OCI-LY3 (cell line): ENCODE measurements at regions not wholly inside any gene's neighbourhood (a gene's known extent, or its start where the extent isn't known, plus 50 kb on each side); places are given as distances from the start of the nearest gene placed in this dataset.

Experiments
- H2AFZ ChIP-seq: fragments of 200-600, 300-600 bp; shearing (Covaris generic); 2 replicates; pipeline ENCODE4 v1.6.0; 2014; ENCODE audit warnings: antibody characterized with exemption, low read depth, low read length
- H3K27ac ChIP-seq: fragments of 200-600, 300-600 bp; sonication (generic); 2 replicates; pipeline ENCODE4 v1.5.1; 2014; ENCODE audit warnings: mild to moderate bottlenecking, low read length, moderate library complexity, mixed read lengths
- H3K27me3 ChIP-seq: fragments of 200-600, 300-600 bp; sonication (generic); 2 replicates; pipeline ENCODE4 v1.6.1; 2014; ENCODE audit warnings: low read depth, low read length, mixed read lengths
- H3K36me3 ChIP-seq: fragments of 200-600, 300-600 bp; sonication (generic); replicated peaks from 2 replicates; pipeline ENCODE3; 2014; ENCODE audit warnings: low read depth, low read length, mixed read lengths
- H3K4me1 ChIP-seq: fragments of 300-600, 200-600 bp; sonication (generic); 2 replicates; pipeline ENCODE4 v1.6.1; 2014; ENCODE audit warnings: low read length, mixed read lengths
- H3K4me2 ChIP-seq: fragments of 200-600, 300-600 bp; sonication (generic); 2 replicates; pipeline ENCODE4 v1.6.1; 2014; ENCODE audit warnings: low read length, mixed read lengths
- H3K4me3 ChIP-seq: fragments of 300-600, 200-600 bp; sonication (generic); 2 replicates; pipeline ENCODE4 v1.5.1; 2014; ENCODE audit warnings: antibody characterized with exemption, mild to moderate bottlenecking, low read length, moderate library complexity
- H3K79me2 ChIP-seq: fragments of 300-600, 200-600 bp; shearing (Covaris generic); 2 replicates; pipeline ENCODE4 v1.6.1; 2014; ENCODE audit warnings: mild to moderate bottlenecking, low read length, mixed read lengths
- H3K9ac ChIP-seq: fragments of 300-600, 200-600 bp; shearing (Covaris generic); 2 replicates; pipeline ENCODE4 v1.6.0; 2014; ENCODE audit warnings: mild to moderate bottlenecking, low read length, moderate library complexity
- H3K9me3 ChIP-seq: fragments of 200-600, 300-600 bp; shearing (Covaris generic); 2 replicates; pipeline ENCODE4 v1.6.1; 2014; ENCODE audit warnings: low read length, mixed read lengths; ENCODE audit not compliant: insufficient read depth
- H4K20me1 ChIP-seq: fragments of 200-600, 300-600 bp; sonication (generic); 2 replicates; pipeline ENCODE4 v1.6.1; 2016; ENCODE audit warnings: low read length, mixed read lengths; ENCODE audit not compliant: insufficient read depth
- CTCF ChIP-seq: fragments of 200-600, 300-600 bp; sonication (generic); IDR thresholded peaks from 2 replicates; pipeline ENCODE4 v1.5.1; 2014; ENCODE audit warnings: antibody characterized with exemption, low read length, low read depth
- EZH2phosphoT487 ChIP-seq: fragments of 200-600 bp; shearing (Covaris generic); IDR thresholded peaks from 2 replicates; pipeline ENCODE4 v1.6.1; 2018; ENCODE audit warnings: antibody characterized with exemption, mixed run types, low read depth

GRCh38 chr5:97427235-97427634 lies 244.2 kb upstream of the RIOK2 start:
- H3K36me3 ChIP-seq: no peaks in the 10 kb centered on the region
- no peaks in the 10 kb centered on the region for H3K9me3 ChIP-seq
- no peaks in the 10 kb centered on the region for H3K27me3 ChIP-seq
- no peaks in the 10 kb centered on the region for H3K79me2 ChIP-seq
- no peaks in the 10 kb centered on the region for H4K20me1 ChIP-seq
- H3K27ac ChIP-seq: no peak overlapping the region
- no peaks in the 10 kb centered on the region for H3K4me1 ChIP-seq
- no peak overlapping the region for H3K4me2 ChIP-seq
- H2AFZ ChIP-seq: no peak overlapping the region
- no peak overlapping the region for H3K4me3 ChIP-seq
- H3K9ac ChIP-seq: no peak overlapping the region
- no peak for TF ChIP-seq EZH2phosphoT487
- TF ChIP-seq CTCF: no peak

- Histone ChIP-seq H4K20me1 (no peaks in the 10 kb centered on the region), H3K9me3 (no peaks in the 10 kb centered on the region), H3K27ac (no peak overlapping the region)
These were observed 251.0 kb upstream of the RIOK2 start for GRCh38 chr5:97434021-97434420.

GRCh38 chr5:97436405-97436804 lies 253.4 kb upstream of the RIOK2 start:
- Histone ChIP-seq H3K4me1 (no peaks in the 10 kb centered on the region), H3K9me3 (no peaks in the 10 kb centered on the region), H3K79me2 (no peaks in the 10 kb centered on the region), H4K20me1 (no peaks in the 10 kb centered on the region), H3K36me3 (no peaks in the 10 kb centered on the region), H3K27ac (no peak overlapping the region), H3K9ac (no peak overlapping the region), H3K27me3 (no peaks in the 10 kb centered on the region), H2AFZ (no peak overlapping the region), H3K4me2 (no peak overlapping the region), H3K4me3 (no peak overlapping the region)
- TF ChIP-seq EZH2phosphoT487: no peak
- no peak for TF ChIP-seq CTCF

More at GRCh38 chr5:97434021-97434420, 251.0 kb upstream of the RIOK2 start:
- H3K9ac ChIP-seq: no peak overlapping the region
- no peaks in the 10 kb centered on the region for H3K36me3 ChIP-seq
- no peaks in the 10 kb centered on the region for H3K4me1 ChIP-seq
- no peaks in the 10 kb centered on the region for H3K27me3 ChIP-seq
- no peaks in the 10 kb centered on the region for H3K79me2 ChIP-seq
- no peak overlapping the region for H3K4me3 ChIP-seq
- no peak overlapping the region for H3K4me2 ChIP-seq
- no peak overlapping the region for H2AFZ ChIP-seq
- TF ChIP-seq CTCF: no peak
- no peak for TF ChIP-seq EZH2phosphoT487

- no peaks in the 10 kb centered on the region for H3K9me3 ChIP-seq
- H3K4me3 ChIP-seq: no peak overlapping the region
- H3K36me3 ChIP-seq: no peaks in the 10 kb centered on the region
- H3K27me3 ChIP-seq: no peaks in the 10 kb centered on the region
- TF ChIP-seq EZH2phosphoT487 (no peak), CTCF (no peak)
- H3K4me2 ChIP-seq: no peak overlapping the region
- H3K9ac ChIP-seq: no peak overlapping the region
- H3K4me1 ChIP-seq: no peaks in the 10 kb centered on the region
- H3K27ac ChIP-seq: no peak overlapping the region
- no peaks in the 10 kb centered on the region for H4K20me1 ChIP-seq
- no peak overlapping the region for H2AFZ ChIP-seq
- H3K79me2 ChIP-seq: no peaks in the 10 kb centered on the region
These were observed 260.7 kb upstream of the RIOK2 start for GRCh38 chr5:97443740-97444139.
